SK-N-SH (cell line): ENCODE measurements at regions not wholly inside any gene's neighbourhood (a gene's known extent, or its start where the extent isn't known, plus 50 kb on each side); places are given as distances from the start of the nearest gene placed in this dataset.
A peak's percentile ranks its signal among the peaks of the same experiment; 100 is the strongest.

Experiments used
- CTCF ChIA-PET: fragments of 300-600, 350-600 bp; formaldehyde crosslinking; extraction: SDS; loops from one replicate; lab custom pipeline; 2021; lab: Yijun Ruan, JAX
- POLR2A ChIA-PET: fragments of 350-600 bp; sonication (Branson Sonifier 250); formaldehyde crosslinking; extraction: SDS; loops from one replicate; lab custom pipeline; 2020; ENCODE audit warnings: antibody characterized with exemption, inconsistent platforms; lab: Yijun Ruan, JAX
- DNase-seq: peaks from one replicate; pipeline ENCODE4 v3.0.0; 2012
- H2AFZ ChIP-seq: fragments of 200-600 bp; sonication (generic); 2 replicates; pipeline ENCODE4 v1.8.1; 2016; ENCODE audit warnings: antibody characterized with exemption, mild to moderate bottlenecking, low read depth
- H3F3A ChIP-seq: fragments of 200-600 bp; sonication (generic); replicated peaks from 2 replicates; pipeline ENCODE3; 2016; ENCODE audit warnings: antibody characterized with exemption, mild to moderate bottlenecking; ENCODE audit not compliant: insufficient read depth
- H3K27ac ChIP-seq, 2 experiments: fragments of 200-500 bp in 1 of 2; fragments of 200-600 bp in 1 of 2; sonication (Bioruptor generic) in 1 of 2; sonication (generic), shearing (Covaris generic) in 1 of 2; 2 replicates each; pipeline versions ENCODE4 v1.5.1 to v1.6.1; 2014 to 2016; ENCODE audit warnings: low read depth in 2 of 2, inconsistent platforms in 1 of 2, low read length in 1 of 2, mild to moderate bottlenecking in 1 of 2, mixed read lengths in 1 of 2
- H3K27me3 ChIP-seq: fragments of 200-600 bp; sonication (generic), shearing (Covaris generic); 2 replicates; pipeline ENCODE4 v1.6.1; 2016; ENCODE audit warnings: mixed run types; ENCODE audit not compliant: insufficient read depth
- H3K36me3 ChIP-seq, 2 experiments: fragments of 200-500 bp in 1 of 2; fragments of 200-600 bp in 1 of 2; sonication (Bioruptor generic) in 1 of 2; sonication (generic) in 1 of 2; replicated peaks in 1 of 2; 2 replicates each; pipeline versions ENCODE3 to v1.5.1; 2014 to 2016; ENCODE audit warnings: low read length in 1 of 2, mild to moderate bottlenecking in 1 of 2; ENCODE audit not compliant: insufficient read depth in 2 of 2, control insufficient read depth in 1 of 2
- H3K4me1 ChIP-seq, 2 experiments: fragments of 200-500 bp in 1 of 2; fragments of 200-600 bp in 1 of 2; sonication (Bioruptor generic) in 1 of 2; sonication (generic), shearing (Covaris generic) in 1 of 2; 2 replicates each; pipeline versions ENCODE4 v1.5.1 to v1.6.1; 2014 to 2016; ENCODE audit warnings: low read depth in 1 of 2, low read length in 1 of 2, mixed run types in 1 of 2; ENCODE audit not compliant: insufficient read depth in 2 of 2, control insufficient read depth in 1 of 2
- H3K4me2 ChIP-seq: fragments of 200-600 bp; sonication (generic), shearing (Covaris generic); 2 replicates; pipeline ENCODE4 v1.6.1; 2017; ENCODE audit warnings: mixed run types
- H3K4me3 ChIP-seq, 2 experiments: fragments of 200-500 bp in 1 of 2; fragments of 200-600 bp in 1 of 2; sonication (Bioruptor generic) in 1 of 2; sonication (generic), shearing (Covaris generic) in 1 of 2; 2 replicates each; pipeline versions ENCODE4 v1.5.1 to v1.8.1; 2014 to 2016; ENCODE audit warnings: low read depth in 2 of 2, inconsistent platforms in 1 of 2, low read length in 1 of 2, mild to moderate bottlenecking in 1 of 2, mixed read lengths in 1 of 2, moderate library complexity in 1 of 2
- H3K79me2 ChIP-seq: fragments of 200-600 bp; sonication (generic); 2 replicates; pipeline ENCODE4 v1.8.1; 2017; ENCODE audit warnings: mild to moderate bottlenecking; ENCODE audit not compliant: insufficient read depth
- H3K9ac ChIP-seq: fragments of 200-600 bp; sonication (generic); 2 replicates; pipeline ENCODE4 v1.6.1; 2017; ENCODE audit warnings: mixed run types
- H3K9me2 ChIP-seq: fragments of 200-600 bp; sonication (generic); 2 replicates; pipeline ENCODE4 v1.6.1; 2017; ENCODE audit warnings: mixed run types
- H3K9me3 ChIP-seq: fragments of 200-600 bp; sonication (generic); 2 replicates; pipeline ENCODE4 v1.6.1; 2017; ENCODE audit warnings: mixed run types, mild to moderate bottlenecking, moderate library complexity
- H4K20me1 ChIP-seq: fragments of 200-600 bp; sonication (generic); 2 replicates; pipeline ENCODE4 v1.6.1; 2017; ENCODE audit warnings: mild to moderate bottlenecking, mixed run types; ENCODE audit not compliant: insufficient read depth
- ELF1 ChIP-seq: IDR thresholded peaks from 2 replicates; pipeline ENCODE4 v1.4.0; 2012
- EP300 ChIP-seq, 2 experiments: IDR thresholded peaks; 2 replicates each; pipeline versions ENCODE4 v1.4.0 to v1.6.1; 2012; ENCODE audit warnings: borderline replicate concordance in 1 of 2, low read depth in 1 of 2, low read length in 1 of 2
- FOXM1 ChIP-seq: IDR thresholded peaks from 2 replicates; pipeline ENCODE4 v1.4.0; 2012; ENCODE audit warnings: low read depth, mild to moderate bottlenecking
- GABPA ChIP-seq: IDR thresholded peaks from 2 replicates; pipeline ENCODE4 v1.4.0; 2012; ENCODE audit warnings: low read depth, mild to moderate bottlenecking
- GATA2 ChIP-seq: sonication (generic); formaldehyde crosslinking; IDR thresholded peaks from 2 replicates; pipeline ENCODE4 v1.5.0; 2020; ENCODE audit warnings: mild to moderate bottlenecking, missing genetic modification reagents
- JUND ChIP-seq: IDR thresholded peaks from 2 replicates; pipeline ENCODE4 v1.4.0; 2012
- RCOR1 ChIP-seq: fragments of 150-350 bp; IDR thresholded peaks from 2 replicates; pipeline ENCODE4 v1.6.1; 2017; ENCODE audit warnings: antibody characterized with exemption, low read length
- RFX5 ChIP-seq: IDR thresholded peaks from 2 replicates; pipeline ENCODE4 v1.6.1; 2012; ENCODE audit warnings: mild to moderate bottlenecking, improper control_type of control experiment, low read length
- SIN3A ChIP-seq: IDR thresholded peaks from 2 replicates; pipeline ENCODE4 v1.6.1; 2012; ENCODE audit warnings: low read depth, mild to moderate bottlenecking, low read length, moderate library complexity, borderline replicate concordance
- SMC3 ChIP-seq: IDR thresholded peaks from 2 replicates; pipeline ENCODE4 v1.6.1; 2012; ENCODE audit warnings: low read depth, low read length, improper control_type of control experiment
- TAF1 ChIP-seq: IDR thresholded peaks from 2 replicates; pipeline ENCODE4 v1.6.1; 2012; ENCODE audit warnings: low read depth, mild to moderate bottlenecking, low read length, moderate library complexity, borderline replicate concordance
- TEAD4 ChIP-seq: IDR thresholded peaks from 2 replicates; pipeline ENCODE4 v1.4.0; 2012; ENCODE audit warnings: mild to moderate bottlenecking, borderline replicate concordance; ENCODE audit not compliant: insufficient read depth
- YY1 ChIP-seq: IDR thresholded peaks from 2 replicates; pipeline ENCODE4 v1.4.0; 2012; ENCODE audit warnings: low read depth, mild to moderate bottlenecking
- whole genome bisulfite sequencing: methylation state at CpG from one replicate; pipeline ENCODE4 v1.1.6; 2017; ENCODE audit warnings: low lambda C conversion rate; 5-methylcytosine and 5-hydroxymethylcytosine counted together
- TF ChIP-seq, protein P1 (sequence below): IDR thresholded peaks from 2 replicates; pipeline ENCODE4 v1.4.0; 2012; ENCODE audit warnings: low read depth, borderline replicate concordance
- TF ChIP-seq, protein P2 (sequence below): IDR thresholded peaks from 2 replicates; pipeline ENCODE4; 2012
- TF ChIP-seq, protein P3 (sequence below): fragments of 150-350 bp; IDR thresholded peaks from 2 replicates; pipeline ENCODE4 v1.6.1; 2016; ENCODE audit warnings: mild to moderate bottlenecking, low read depth, low read length

DNA sequence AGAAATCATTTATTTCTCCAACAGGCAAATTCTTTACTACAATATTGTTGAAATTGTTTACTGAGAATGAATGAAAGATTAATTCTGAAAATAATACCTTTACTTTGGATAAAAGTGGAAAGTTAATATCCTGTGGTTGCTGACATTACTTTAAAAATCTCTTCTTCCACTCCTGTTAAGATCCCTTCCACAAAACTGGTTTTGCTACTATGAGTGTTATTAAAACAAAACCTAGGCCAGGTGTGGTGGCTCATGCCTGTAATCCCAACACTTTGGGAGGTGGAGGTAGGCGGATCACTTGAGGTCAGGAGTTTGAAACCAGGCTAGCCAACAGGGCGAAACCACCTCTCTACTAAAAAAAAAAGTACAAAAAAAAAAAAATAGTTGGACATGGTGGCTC is 123.9 kb upstream of the CCDC150 start:
- no peaks in the 10 kb centered on the region for H4K20me1 ChIP-seq
- H3K27ac ChIP-seq: no peak overlapping the region
- H3K4me1 ChIP-seq: peaks cover 0 to 14% of the 10 kb centered on the region in 2 experiments; a peak in 2 of 4 replicates
- TF ChIP-seq TAF1: no peak
- no peak for TF ChIP-seq YY1
- no peak for TF ChIP-seq GABPA
- TF ChIP-seq SMC3: no peak
- TF ChIP-seq GATA2 (CRISPR knock-in tag): no peak
- TF ChIP-seq, protein P1, sequence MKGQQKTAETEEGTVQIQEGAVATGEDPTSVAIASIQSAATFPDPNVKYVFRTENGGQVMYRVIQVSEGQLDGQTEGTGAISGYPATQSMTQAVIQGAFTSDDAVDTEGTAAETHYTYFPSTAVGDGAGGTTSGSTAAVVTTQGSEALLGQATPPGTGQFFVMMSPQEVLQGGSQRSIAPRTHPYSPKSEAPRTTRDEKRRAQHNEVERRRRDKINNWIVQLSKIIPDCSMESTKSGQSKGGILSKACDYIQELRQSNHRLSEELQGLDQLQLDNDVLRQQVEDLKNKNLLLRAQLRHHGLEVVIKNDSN: no peak
- TF ChIP-seq, protein P2, sequence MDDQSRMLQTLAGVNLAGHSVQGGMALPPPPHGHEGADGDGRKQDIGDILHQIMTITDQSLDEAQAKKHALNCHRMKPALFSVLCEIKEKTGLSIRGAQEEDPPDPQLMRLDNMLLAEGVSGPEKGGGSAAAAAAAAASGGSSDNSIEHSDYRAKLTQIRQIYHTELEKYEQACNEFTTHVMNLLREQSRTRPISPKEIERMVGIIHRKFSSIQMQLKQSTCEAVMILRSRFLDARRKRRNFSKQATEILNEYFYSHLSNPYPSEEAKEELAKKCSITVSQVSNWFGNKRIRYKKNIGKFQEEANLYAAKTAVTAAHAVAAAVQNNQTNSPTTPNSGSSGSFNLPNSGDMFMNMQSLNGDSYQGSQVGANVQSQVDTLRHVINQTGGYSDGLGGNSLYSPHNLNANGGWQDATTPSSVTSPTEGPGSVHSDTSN: no peak
- no peak for TF ChIP-seq ELF1
- no peak for TF ChIP-seq FOXM1
- no peak for TF ChIP-seq JUND
- TF ChIP-seq, all 33 proteins: peak for 0
- H3K9ac ChIP-seq: no peak overlapping the region
- H3K9me2 ChIP-seq: no peaks in the 10 kb centered on the region
- H3K79me2 ChIP-seq: no peaks in the 10 kb centered on the region
- H3K4me3 ChIP-seq: no peak overlapping the region
- no peak overlapping the region for H2AFZ ChIP-seq
- no peaks in the 10 kb centered on the region for H3K36me3 ChIP-seq
- no peak for DNase-seq
- H3K4me2 ChIP-seq: no peak overlapping the region
- CTCF ChIA-PET: interaction anchor here (0.9 kb wide), 1 partner anchor 24 kb away, joined by 4 read pairs; no protein-coding TSS in a partner anchor
- 97% methylated on average over 2 of the region's 2 CpGs for WGBS
- H3F3A ChIP-seq: no peaks in the 10 kb centered on the region
- no peaks in the 10 kb centered on the region for H3K9me3 ChIP-seq
- POLR2A ChIA-PET: no interaction called here
- no peaks in the 10 kb centered on the region for H3K27me3 ChIP-seq

DNA sequence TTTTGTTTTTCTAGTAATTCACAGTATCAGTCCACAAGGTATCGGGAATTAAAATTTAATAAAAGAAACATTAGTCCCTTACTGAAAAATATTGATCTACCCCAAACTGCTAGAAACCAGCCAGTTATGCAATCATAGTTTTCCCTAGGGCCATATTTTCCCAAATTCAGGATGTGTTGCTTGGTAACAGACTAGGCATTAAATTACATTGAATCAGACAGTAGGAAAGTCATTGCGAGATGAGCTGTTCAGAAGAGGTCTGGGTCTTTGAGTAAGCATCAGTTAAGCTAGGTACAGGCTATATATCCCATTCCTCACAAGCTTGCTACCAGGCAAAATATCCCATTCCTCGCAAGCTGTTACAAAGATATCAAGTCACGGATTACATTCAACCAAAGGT is 123.0 kb upstream of the CCDC150 start:
- DNase-seq: peak; percentile 20
- Histone ChIP-seq H3K9me3 (no peaks in the 10 kb centered on the region), H3K27ac (no peak overlapping the region), H3K4me2 (no peak overlapping the region), H3K4me1 (peaks cover 0 to 14% of the 10 kb centered on the region in 2 experiments; a peak in 2 of 4 replicates), H3K27me3 (no peaks in the 10 kb centered on the region), H2AFZ (no peak overlapping the region), H3F3A (no peaks in the 10 kb centered on the region), H3K4me3 (no peak overlapping the region), H3K36me3 (no peaks in the 10 kb centered on the region), H3K9ac (no peak overlapping the region), H4K20me1 (no peaks in the 10 kb centered on the region), H3K9me2 (no peaks in the 10 kb centered on the region), H3K79me2 (no peaks in the 10 kb centered on the region)
- CTCF ChIA-PET: interaction anchor here (0.6 to 0.9 kb wide), 2 partner anchors 25 to 438 kb away, joined by 3 to 4 read pairs; no protein-coding TSS in a partner anchor
- POLR2A ChIA-PET: no interaction called here
- no peak for TF ChIP-seq SIN3A
- no peak for TF ChIP-seq EP300 (IDR thresholded peaks at IDR 0.05; ENCODE audit: borderline replicate concordance in 1 of 2, low read depth in 1 of 2, low read length in 1 of 2)
- TF ChIP-seq FOXM1: no peak
- no peak for TF ChIP-seq TEAD4
- no peak for TF ChIP-seq RCOR1
- TF ChIP-seq, protein P3, sequence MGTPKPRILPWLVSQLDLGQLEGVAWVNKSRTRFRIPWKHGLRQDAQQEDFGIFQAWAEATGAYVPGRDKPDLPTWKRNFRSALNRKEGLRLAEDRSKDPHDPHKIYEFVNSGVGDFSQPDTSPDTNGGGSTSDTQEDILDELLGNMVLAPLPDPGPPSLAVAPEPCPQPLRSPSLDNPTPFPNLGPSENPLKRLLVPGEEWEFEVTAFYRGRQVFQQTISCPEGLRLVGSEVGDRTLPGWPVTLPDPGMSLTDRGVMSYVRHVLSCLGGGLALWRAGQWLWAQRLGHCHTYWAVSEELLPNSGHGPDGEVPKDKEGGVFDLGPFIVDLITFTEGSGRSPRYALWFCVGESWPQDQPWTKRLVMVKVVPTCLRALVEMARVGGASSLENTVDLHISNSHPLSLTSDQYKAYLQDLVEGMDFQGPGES: no peak
- TF ChIP-seq RFX5: no peak
- no peak for TF ChIP-seq GATA2 (CRISPR knock-in tag)
- WGBS: 91% methylated on average over 4 of the region's 4 CpGs
